ENCODE measurements at regions not wholly inside any gene's neighbourhood (a gene's known extent, or its start where the extent isn't known, plus 50 kb on each side); places are given as distances from the start of the nearest gene placed in this dataset.
"Not testable (repeated sequence)": the region's sequence is repeated elsewhere in the genome, so short reads cannot be mapped to it uniquely, and the experiment has no call there.

DNA sequence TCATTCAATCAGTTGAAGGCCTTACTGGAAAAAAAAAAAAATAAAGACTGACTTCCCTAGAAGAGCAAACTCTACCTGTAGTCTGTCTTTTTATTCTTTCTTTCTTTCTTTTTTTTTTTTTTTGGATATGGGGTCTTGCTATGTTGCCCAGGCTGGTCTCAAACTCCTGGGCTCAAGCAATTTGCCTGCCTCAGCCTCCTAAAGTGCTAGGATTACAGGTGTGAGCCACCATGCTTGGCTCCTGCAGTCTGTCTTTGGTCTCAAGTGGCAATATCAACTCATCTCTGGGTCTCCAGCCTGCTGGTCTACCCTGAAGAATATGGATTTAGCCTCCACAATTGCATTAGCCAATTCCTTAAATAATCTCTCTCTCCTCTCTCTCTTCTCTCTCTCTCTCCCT lies 167.7 kb upstream of the P2RY1 start:
- no peak for DNase-seq (ENCODE audit: low spot score)

DNA sequence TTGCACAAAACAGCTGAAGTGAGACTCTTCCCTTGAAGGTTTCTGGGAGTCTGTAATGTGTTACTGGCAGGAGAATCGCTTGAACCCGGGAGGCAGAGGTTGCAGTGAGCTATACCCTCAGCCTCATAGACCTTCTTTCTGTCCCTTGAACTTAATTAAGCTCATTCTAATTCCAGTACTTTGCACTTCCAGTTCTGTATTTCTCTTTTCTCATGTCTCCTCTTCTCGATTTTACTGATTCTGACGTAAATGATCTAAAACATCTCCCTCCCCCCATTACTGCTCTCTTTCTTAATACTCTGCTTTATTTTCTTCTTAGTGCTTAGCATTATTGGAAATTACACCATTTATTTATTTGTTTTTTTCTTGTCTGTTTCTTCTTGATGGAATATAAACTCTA lies 165.4 kb upstream of the P2RY1 start:
- no peak for DNase-seq (ENCODE audit: low spot score)

- no peak for DNase-seq (ENCODE audit: low spot score)
Observed at GRCh38 chr3:152671446-152672319, 163.2 kb upstream of the P2RY1 start.

DNA sequence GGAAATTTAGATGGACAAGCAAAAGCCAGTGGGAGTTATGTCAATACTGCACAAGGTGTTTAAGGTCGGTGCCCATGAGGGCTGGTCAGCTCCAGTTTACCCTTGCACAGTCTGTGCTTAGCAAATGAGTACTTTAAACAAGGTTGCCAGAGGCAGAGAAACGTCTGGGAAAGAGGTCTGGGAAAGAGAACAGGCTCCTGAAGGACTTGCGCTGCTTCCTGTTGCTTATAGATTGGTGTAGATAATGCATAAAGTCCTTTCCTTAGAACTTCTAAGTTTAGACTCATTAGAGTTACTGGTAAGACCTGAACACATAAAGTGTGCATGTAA lies 162.6 kb upstream of the P2RY1 start:
- DNase-seq (ENCODE audit: low spot score): no peak

GRCh38 chr3:152676810-152677379 lies 158.0 kb upstream of the P2RY1 start:
- no peak for DNase-seq (ENCODE audit: low spot score)

GRCh38 chr3:152677491-152677890 lies 157.4 kb upstream of the P2RY1 start:
- DNase-seq (ENCODE audit: low spot score): no peak

DNA sequence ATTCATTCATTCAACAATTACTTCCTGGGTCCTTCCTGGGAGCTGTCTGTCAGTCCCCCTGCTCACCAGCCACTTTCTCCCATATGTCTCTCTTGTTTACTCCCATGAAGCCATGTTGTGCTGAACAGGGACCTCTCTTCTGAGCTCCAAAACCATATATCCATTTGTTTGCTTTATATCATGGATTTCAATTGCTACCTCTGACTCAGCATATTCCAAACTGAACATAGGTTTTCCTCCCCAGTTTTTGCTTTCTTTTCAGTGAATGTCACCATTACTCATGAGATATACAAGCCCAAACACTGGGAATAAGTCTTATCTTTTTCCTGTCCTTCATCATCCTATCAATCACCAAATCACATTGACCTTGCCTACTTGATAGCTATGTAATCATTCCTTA lies 152.5 kb upstream of the P2RY1 start:
- DNase-seq (ENCODE audit: low spot score): no peak

DNA sequence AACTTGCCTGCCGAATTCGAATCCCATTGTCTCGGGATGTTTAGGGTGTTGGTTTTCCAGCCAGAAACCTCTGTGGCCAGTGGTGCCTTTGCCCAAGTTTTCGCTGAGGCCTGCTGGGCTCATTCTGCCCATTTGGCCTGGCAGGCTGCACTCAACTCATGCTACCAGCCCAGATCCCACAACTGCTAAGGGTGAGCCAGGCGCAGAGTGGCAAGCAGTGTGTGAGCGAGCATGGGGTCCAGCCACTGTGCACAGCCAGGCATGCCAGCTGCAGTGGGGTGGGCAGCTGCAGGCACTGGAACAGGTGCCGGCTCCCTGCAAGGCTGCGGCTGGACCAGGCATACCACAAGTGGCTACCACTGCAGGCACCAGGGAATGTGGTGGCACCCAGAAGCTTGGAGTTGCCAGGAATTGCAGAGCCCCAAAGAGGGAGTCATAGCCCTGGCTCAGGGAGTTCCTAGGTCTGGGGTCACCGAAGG lies 151.4 kb upstream of the P2RY1 start:
- DNase-seq (ENCODE audit: low spot score): no peak

DNA sequence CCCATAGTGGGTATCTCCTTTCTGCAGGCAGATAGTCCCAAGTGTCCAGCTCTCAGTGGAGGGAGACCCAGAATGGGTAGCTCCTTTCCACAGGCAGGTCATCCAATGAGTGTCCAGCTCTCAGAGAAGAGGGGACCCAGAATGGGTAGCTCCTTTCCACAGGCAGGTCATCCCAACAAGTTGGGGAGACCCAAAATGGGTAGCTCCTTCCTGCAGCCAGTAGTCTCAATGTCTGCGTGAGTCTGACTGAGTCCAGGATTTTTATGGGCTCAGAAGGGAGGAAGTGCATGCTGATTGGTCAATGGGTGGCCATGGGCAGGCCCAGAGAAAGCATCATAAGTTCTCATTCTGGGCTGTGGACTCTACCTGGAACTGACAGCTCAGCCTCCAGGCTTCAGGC lies 150.7 kb upstream of the P2RY1 start:
- no peak for DNase-seq (ENCODE audit: low spot score)

GRCh38 chr3:152688313-152688712 lies 146.6 kb upstream of the P2RY1 start:
- no peak for DNase-seq (ENCODE audit: low spot score)

- not testable (repeated sequence) for DNase-seq (ENCODE audit: low spot score)
Observed at GRCh38 chr3:152692326-152692725, 142.6 kb upstream of the P2RY1 start.

DNA sequence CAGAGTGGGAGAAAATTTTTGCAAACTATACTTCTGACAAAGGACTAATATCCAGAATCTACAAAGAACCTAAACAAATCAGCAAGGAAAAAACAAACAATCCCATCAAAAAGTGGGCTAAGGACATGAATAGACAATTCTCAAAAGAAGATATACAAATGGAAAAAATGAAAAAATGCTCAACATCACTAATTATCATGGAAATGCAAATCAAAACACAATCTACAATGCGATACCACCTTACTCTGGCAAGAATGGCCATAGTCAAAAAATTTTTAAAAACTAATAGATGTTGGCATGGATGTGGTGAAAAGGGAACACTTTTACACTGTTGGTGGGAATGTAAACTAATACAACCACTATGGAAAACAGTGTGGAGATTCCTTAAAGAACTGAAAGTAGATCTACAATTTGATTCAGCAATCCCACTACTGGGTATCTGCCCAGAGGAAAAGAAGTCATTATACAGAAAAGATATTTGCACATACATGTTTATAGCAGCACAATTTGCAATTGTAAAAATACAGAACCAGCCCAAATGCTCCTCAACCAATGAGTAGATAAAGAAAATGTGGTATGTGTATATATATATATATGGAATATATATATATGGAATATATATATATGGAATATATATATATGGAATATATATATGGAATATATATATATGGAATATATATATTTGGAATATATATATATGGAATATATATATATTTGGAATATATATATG lies 141.2 kb upstream of the P2RY1 start:
- not testable (repeated sequence) for DNase-seq (ENCODE audit: low spot score)

DNA sequence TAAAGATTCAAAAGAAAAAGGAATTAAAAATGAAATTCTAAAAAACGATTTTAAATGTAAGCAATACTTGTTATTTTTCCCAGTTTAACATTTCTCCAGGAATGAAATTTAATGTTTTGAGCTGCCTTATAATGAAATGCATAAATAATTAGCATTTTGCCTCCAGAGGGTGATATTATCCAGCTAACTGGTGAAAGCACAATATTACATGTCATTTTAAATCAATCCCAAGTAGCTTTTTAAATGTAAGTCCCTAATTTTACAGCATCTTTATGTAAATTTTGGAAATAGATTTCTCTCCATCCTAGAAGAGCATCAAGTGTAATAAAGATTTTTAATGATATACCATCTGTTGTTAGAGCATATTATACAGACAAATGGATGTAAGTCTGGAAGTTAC lies 139.1 kb upstream of the P2RY1 start:
- no peak for DNase-seq (ENCODE audit: low spot score)

- no peak for DNase-seq (ENCODE audit: low spot score)
Observed at GRCh38 chr3:152696962-152697361, 138.0 kb upstream of the P2RY1 start.

- no peak for DNase-seq (ENCODE audit: low spot score)
Observed at GRCh38 chr3:152703245-152703890, 131.6 kb upstream of the P2RY1 start.

GRCh38 chr3:152706991-152707713 lies 127.8 kb upstream of the P2RY1 start:
- no peak for DNase-seq (ENCODE audit: low spot score)

- DNase-seq (ENCODE audit: low spot score): no peak
Observed at GRCh38 chr3:152709659-152710058, 125.3 kb upstream of the P2RY1 start.

DNA sequence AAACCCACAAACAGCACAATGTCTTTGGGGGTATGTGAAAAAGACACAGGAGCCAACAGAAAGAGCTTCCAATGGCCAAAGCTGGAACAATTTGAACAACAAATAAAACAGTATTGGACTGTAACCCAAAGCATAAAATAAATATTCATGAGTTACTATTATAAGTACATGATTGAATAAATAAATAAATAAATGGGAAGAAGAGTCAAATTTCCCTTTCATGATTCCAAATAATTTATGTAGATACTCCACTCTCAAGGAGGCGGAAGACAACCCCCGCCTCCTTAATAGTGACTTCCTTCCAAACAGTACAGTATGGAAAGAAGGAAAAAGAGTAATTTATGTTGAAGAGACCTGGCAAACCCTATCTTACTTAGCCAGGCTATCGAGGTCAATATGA lies 124.4 kb upstream of the P2RY1 start:
- no peak for DNase-seq (ENCODE audit: low spot score)

DNA sequence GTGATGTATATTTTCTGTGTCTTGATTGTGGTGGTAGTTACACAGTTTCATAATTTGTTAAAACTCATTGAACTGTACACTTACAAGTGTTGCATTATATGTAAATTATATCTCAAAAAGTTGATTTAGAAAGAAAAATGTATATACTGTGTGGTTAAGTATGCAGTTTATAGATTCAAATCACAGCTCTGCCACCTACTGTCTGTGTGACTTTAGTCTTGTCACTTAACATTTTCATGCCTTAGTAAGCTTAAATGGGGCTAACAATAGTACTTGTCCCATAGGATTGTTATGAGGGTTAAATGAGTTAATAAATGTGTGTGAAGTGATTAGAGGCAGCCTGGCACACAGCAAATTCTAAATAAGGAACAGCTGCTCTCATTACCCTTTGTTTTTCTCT lies 120.9 kb upstream of the P2RY1 start:
- no peak for DNase-seq (ENCODE audit: low spot score)

- no peak for DNase-seq (ENCODE audit: low spot score)
Observed at GRCh38 chr3:152714507-152714906, 120.4 kb upstream of the P2RY1 start.

- DNase-seq (ENCODE audit: low spot score): no peak
Observed at GRCh38 chr3:152717252-152717651, 117.7 kb upstream of the P2RY1 start.

- no peak for DNase-seq (ENCODE audit: low spot score)
Observed at GRCh38 chr3:152718810-152719209, 116.1 kb upstream of the P2RY1 start.

Data from hematopoietic multipotent progenitor cell treated with erythropoietin and hydrocortisone succinate and interleukin-3 and kit ligand, for 17 days (in vitro differentiated cells).